Activated CD8-positive, alpha-beta T cell treated with anti-CD3 and anti-CD28 coated beads for 36 hours (primary cell): ENCODE measurements at regions not wholly inside any gene's neighbourhood (a gene's known extent, or its start where the extent isn't known, plus 50 kb on each side); places are given as distances from the start of the nearest gene placed in this dataset.

ENCODE experiments used
- ATAC-seq: fragments of 200-7000 bp; cut with Tn5 transposase; one replicate; pipeline ENCODE4 v1.10.0; 2021; ENCODE audit warnings: mild to moderate bottlenecking, moderate library complexity
- CTCF ChIA-PET: fragments of 350-600 bp; sonication (Branson Sonifier 250); formaldehyde crosslinking; loops from one replicate; lab custom pipeline; 2021; ENCODE audit warnings: antibody characterized with exemption; lab: Charles Lee
- POLR2A ChIA-PET: fragments of 350-600 bp; sonication (Branson Sonifier 250); formaldehyde crosslinking; loops from one replicate; lab custom pipeline; 2021; ENCODE audit warnings: antibody characterized with exemption; lab: Charles Lee
- DNase-seq: peaks from one replicate; pipeline ENCODE4 v3.0.0-alpha.2; 2020
- H3K27ac Mint-ChIP-seq: one replicate; pipeline ENCODE4 v1.8.0; 2021; ENCODE audit warnings: mild to moderate bottlenecking, mixed read lengths
- H3K27me3 Mint-ChIP-seq: one replicate; pipeline ENCODE4 v1.8.0; 2021; ENCODE audit warnings: mixed read lengths
- H3K36me3 Mint-ChIP-seq: one replicate; pipeline ENCODE4 v1.8.0; 2021; ENCODE audit warnings: low read depth, mixed read lengths
- H3K4me1 Mint-ChIP-seq: one replicate; pipeline ENCODE4 v1.8.0; 2021; ENCODE audit warnings: low read depth, mixed read lengths
- H3K4me3 Mint-ChIP-seq: one replicate; pipeline ENCODE4 v1.8.0; 2021; ENCODE audit warnings: mild to moderate bottlenecking, moderate library complexity, mixed read lengths
- H3K9me3 Mint-ChIP-seq: one replicate; pipeline ENCODE4 v1.8.0; 2021; ENCODE audit warnings: mixed read lengths
- intact Hi-C: fragments of 100-400 bp; cut with micrococcal nuclease; formaldehyde crosslinking; loops from one replicate; pipeline ENCODE4 v1.10.0; 2022
- TF ChIP-seq, protein P1 (sequence below): fragments of 200-600 bp; IDR thresholded peaks from one replicate; pipeline ENCODE4 v1.8.0; 2022; ENCODE audit warnings: antibody characterized with exemption, mild to moderate bottlenecking

DNA sequence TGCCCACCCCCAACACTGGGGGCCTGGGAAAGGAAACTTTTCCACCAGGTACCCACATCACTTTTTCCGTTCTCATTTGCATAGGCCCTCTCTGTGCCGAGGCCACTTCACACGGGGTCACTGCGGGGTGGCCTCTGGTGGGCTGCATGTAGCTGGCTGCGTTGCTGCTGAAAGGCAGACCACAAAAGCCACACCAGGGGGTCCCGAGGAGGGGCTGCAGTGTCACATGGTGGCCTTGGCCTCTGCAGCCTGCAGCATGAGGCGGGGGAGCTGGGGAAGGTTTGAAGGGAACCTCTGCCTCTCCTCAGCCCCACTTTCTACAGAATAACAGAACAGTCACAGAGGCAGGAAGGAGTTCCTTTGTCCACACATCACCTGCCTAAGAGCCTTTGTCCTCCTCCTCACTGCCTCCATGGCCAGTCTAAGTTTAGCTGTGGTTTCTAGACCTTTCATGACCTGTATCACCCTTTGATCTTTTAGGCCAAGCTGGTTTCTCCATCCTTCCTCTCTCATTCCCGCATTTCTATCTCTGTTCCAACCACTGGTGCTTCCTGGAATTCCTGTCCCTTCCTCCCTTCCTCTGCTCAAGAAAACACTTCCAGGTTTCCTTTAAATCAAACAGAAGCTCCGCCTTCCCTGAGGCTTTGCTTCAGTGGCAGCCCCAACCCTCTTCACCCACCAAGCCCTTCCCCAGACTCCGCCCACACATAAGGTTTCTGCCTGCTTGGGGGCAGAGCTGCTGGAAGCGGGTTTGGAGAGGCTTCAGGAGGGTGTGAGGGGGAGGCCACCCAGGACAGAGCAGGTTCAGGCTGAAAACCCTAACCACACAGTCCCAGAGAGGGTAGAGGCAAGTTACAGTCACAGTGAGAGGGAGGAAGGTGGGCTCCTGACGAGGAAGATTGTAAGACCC lies 150.7 kb upstream of the TLE3 start:
- ATAC-seq, result peak; percentile 34
- Mint-ChIP-seq H3K27me3 (no peaks in the 10 kb centered on the region), H3K27ac (no peak overlapping the region), H3K4me1 (peaks cover 48% of the 10 kb centered on the region), H3K36me3 (no peaks in the 10 kb centered on the region), H3K4me3 (no peak overlapping the region), H3K9me3 (no peaks in the 10 kb centered on the region)
- TF ChIP-seq, protein P1, sequence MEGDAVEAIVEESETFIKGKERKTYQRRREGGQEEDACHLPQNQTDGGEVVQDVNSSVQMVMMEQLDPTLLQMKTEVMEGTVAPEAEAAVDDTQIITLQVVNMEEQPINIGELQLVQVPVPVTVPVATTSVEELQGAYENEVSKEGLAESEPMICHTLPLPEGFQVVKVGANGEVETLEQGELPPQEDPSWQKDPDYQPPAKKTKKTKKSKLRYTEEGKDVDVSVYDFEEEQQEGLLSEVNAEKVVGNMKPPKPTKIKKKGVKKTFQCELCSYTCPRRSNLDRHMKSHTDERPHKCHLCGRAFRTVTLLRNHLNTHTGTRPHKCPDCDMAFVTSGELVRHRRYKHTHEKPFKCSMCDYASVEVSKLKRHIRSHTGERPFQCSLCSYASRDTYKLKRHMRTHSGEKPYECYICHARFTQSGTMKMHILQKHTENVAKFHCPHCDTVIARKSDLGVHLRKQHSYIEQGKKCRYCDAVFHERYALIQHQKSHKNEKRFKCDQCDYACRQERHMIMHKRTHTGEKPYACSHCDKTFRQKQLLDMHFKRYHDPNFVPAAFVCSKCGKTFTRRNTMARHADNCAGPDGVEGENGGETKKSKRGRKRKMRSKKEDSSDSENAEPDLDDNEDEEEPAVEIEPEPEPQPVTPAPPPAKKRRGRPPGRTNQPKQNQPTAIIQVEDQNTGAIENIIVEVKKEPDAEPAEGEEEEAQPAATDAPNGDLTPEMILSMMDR, result no peak
- CTCF ChIA-PET, result interaction anchor here (1.3 to 1.5 kb wide), 2 partner anchors 10 to 22 kb away, joined by 3 to 7 read pairs; no protein-coding TSS in a partner anchor
- POLR2A ChIA-PET, result interaction anchor here (0.7 kb wide), 2 partner anchors 10 to 146 kb away, joined by 3 to 4 read pairs; no protein-coding TSS in a partner anchor
- no peak for DNase-seq
- intact Hi-C loops, result loop anchor here (10.0 kb wide), 1 partner anchor 494 kb away; no protein-coding TSS in a partner anchor

DNA sequence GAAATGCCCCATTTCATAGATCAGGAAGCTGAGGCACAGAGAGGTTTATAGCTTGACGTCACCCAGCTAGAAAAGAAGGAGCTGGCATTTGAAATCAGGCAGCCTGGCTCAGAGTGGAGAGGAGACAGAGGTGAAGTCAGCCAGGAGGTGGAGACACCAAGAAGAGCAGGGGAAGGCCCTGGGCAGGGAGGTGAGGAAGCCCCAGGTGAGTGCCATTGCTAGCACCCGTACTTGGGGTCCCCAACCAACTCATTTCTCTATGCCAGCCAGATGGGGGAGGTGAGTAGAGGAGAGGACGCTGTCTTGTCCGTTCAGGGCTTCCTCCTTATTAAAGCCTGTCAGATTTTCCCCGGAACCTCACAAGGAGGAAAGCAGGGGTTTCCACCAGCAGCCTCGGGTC lies 149.6 kb upstream of the TLE3 start:
- POLR2A ChIA-PET, result no interaction called here
- H3K4me1 Mint-ChIP-seq, result peaks cover 57% of the 10 kb centered on the region
- no peaks in the 10 kb centered on the region for H3K27me3 Mint-ChIP-seq
- H3K27ac Mint-ChIP-seq, result no peak overlapping the region
- ATAC-seq (peak; percentile 34), DNase-seq (no peak)
- intact Hi-C loops, result loop anchor here (10.0 kb wide), 1 partner anchor 492 kb away; no protein-coding TSS in a partner anchor
- H3K9me3 Mint-ChIP-seq, result no peaks in the 10 kb centered on the region
- H3K4me3 Mint-ChIP-seq, result no peak overlapping the region
- CTCF ChIA-PET, result no interaction called here
- H3K36me3 Mint-ChIP-seq, result no peaks in the 10 kb centered on the region
- TF ChIP-seq, protein P1, result no peak

DNA sequence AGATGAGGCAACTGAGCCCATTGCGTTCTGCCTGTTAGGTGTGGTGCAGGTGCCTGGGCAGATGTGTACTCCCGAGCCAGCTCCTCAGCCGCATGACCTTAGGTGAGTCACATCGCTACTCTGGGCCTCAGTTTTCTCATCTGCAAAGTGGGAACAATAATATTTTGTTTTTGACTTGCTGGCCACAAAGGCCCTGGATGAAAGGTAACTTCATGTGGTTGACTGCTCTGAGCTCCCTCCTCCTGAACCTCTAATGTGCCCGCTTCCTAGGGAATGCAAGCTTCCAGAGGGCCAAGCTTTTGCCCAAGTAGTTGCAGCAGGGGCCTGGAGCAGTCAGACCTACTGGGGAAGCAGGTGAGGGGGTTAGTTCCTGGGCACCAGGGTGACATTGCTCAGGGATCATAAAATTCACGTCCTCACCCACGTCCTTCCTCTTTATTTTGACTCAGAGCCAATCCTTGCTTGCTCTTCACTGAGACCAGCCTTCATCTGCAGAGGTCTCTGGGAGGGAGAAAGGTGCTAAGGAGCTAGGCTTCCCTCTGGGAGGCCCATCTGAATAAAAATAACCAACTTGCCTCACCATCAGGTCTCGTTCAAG lies 149.0 kb upstream of the TLE3 start:
- CTCF ChIA-PET, result no interaction called here
- DNase-seq (no peak), ATAC-seq (no peak)
- intact Hi-C loops, result loop anchor here (10.0 kb wide), 1 partner anchor 492 kb away; no protein-coding TSS in a partner anchor
- Mint-ChIP-seq H3K27ac (no peak overlapping the region), H3K4me1 (peaks cover 61% of the 10 kb centered on the region), H3K4me3 (no peak overlapping the region), H3K36me3 (no peaks in the 10 kb centered on the region), H3K9me3 (no peaks in the 10 kb centered on the region), H3K27me3 (no peaks in the 10 kb centered on the region)
- POLR2A ChIA-PET, result no interaction called here
- TF ChIP-seq, protein P1, result no peak

DNA sequence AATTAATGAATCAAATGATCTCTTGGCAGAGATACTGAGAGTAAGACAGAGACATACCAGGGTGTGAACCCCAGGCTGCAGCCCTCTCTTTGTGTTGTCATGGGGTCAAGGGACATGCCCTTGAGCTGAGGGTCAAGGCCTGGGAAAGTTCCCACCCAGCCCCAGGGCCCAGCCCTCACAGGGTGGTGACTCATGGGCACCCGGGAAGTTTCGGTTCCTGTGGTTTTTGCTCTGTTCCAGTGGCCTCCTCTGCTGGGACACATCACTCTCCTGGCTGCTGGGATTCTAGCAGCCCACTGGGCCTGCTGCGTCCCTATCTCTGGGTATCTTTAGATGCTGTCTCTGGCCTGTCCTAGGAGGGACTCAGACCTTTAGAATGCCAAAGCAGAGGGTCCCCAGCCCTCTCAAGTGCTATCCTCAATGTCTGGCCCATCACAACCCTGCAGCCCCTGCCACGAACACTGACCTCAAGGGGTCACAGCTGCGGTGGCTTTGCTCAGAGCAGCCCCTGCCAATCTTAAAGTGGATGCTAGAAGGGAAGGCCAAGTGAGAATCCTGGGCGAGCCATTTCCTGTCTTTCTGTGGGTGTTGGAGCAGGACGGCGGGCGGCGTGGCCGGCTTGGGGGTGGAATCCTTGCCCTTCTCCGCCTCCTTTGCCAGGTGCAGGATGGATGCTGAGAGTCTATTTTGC lies 148.4 kb upstream of the TLE3 start:
- POLR2A ChIA-PET, result no interaction called here
- no peak for DNase-seq

More for the DNA sequence above, 148.4 kb upstream of the TLE3 start:
- TF ChIP-seq, protein P1, result no peak
- Mint-ChIP-seq H3K27me3 (no peaks in the 10 kb centered on the region), H3K4me3 (no peak overlapping the region), H3K4me1 (peaks cover 65% of the 10 kb centered on the region), H3K36me3 (no peaks in the 10 kb centered on the region), H3K27ac (no peak overlapping the region), H3K9me3 (no peaks in the 10 kb centered on the region)
- CTCF ChIA-PET, result no interaction called here
- intact Hi-C loops, result loop anchor here (10.0 kb wide), 1 partner anchor 491 kb away; no protein-coding TSS in a partner anchor
- ATAC-seq, result no peak
